Esophagus mucosa (tissue), 1 donor: ENCODE measurements at regions not wholly inside any gene's neighbourhood (a gene's known extent, or its start where the extent isn't known, plus 50 kb on each side); places are given as distances from the start of the nearest gene placed in this dataset.

ENCODE experiments used
- ATAC-seq: fragments of 200-7000 bp; cut with Tn5 transposase; one replicate; pipeline ENCODE4 v1.9.1; 2020
- donor health status: DM: yes; HTN: yes; CAD: no.

- ATAC-seq = peak; percentile 66
Measured at GRCh38 chr16:50916040-50916439, 174.2 kb downstream of the CYLD start.

- ATAC-seq = no peak
Measured at GRCh38 chr16:50915120-50915519, 173.2 kb downstream of the CYLD start.

- ATAC-seq = no peak
Measured at GRCh38 chr16:50910736-50911100, 168.8 kb downstream of the CYLD start.

- no peak for ATAC-seq
Measured at GRCh38 chr16:50909831-50910735, 168.2 kb downstream of the CYLD start.

- ATAC-seq = no peak
Measured at GRCh38 chr16:50908468-50908867, 166.6 kb downstream of the CYLD start.

GRCh38 chr16:50906454-50906853 lies 164.6 kb downstream of the CYLD start:
- no peak for ATAC-seq

- no peak for ATAC-seq
Measured at GRCh38 chr16:50902457-50902856, 160.6 kb downstream of the CYLD start.

GRCh38 chr16:50901062-50901461 lies 159.2 kb downstream of the CYLD start:
- no peak for ATAC-seq

- peak; percentile 42 for ATAC-seq
Measured at GRCh38 chr16:50900391-50900942, 158.6 kb downstream of the CYLD start.

- ATAC-seq = no peak
Measured at GRCh38 chr16:50899951-50900350, 158.1 kb downstream of the CYLD start.

GRCh38 chr16:50889746-50890145 lies 147.9 kb downstream of the CYLD start:
- no peak for ATAC-seq

- no peak for ATAC-seq
Measured at GRCh38 chr16:50889276-50889675, 147.4 kb downstream of the CYLD start.

- ATAC-seq = no peak
Measured at GRCh38 chr16:50888486-50889261, 146.8 kb downstream of the CYLD start.

- ATAC-seq = no peak
Measured at GRCh38 chr16:50887500-50888298, 145.8 kb downstream of the CYLD start.

GRCh38 chr16:50884066-50884860 lies 142.4 kb downstream of the CYLD start:
- no peak for ATAC-seq

- ATAC-seq = no peak
Measured at GRCh38 chr16:50881956-50882355, 140.1 kb downstream of the CYLD start.

GRCh38 chr16:50881331-50881830 lies 139.5 kb downstream of the CYLD start:
- no peak for ATAC-seq

GRCh38 chr16:50880926-50881325 lies 139.0 kb downstream of the CYLD start:
- no peak for ATAC-seq

- ATAC-seq = peak; percentile 49
Measured at GRCh38 chr16:50879873-50880695, 138.2 kb downstream of the CYLD start.

- no peak for ATAC-seq
Measured at GRCh38 chr16:50878966-50879615, 137.2 kb downstream of the CYLD start.
